ACHN (cell line): ENCODE measurements at regions not wholly inside any gene's neighbourhood (a gene's known extent, or its start where the extent isn't known, plus 50 kb on each side); places are given as distances from the start of the nearest gene placed in this dataset.

Experiments used
- DNase-seq: peaks from one replicate; pipeline ENCODE4 v3.0.0-alpha.2; 2015
- in situ Hi-C: cut with HindIII; loops from 2 replicates; pipeline ENCODE4 v1.10.0; 2017; ENCODE audit warnings: low sequenced_read_pairs, low pct_ligation_motif_present, low pct_unique_long_range_greater_than_20kb

DNA sequence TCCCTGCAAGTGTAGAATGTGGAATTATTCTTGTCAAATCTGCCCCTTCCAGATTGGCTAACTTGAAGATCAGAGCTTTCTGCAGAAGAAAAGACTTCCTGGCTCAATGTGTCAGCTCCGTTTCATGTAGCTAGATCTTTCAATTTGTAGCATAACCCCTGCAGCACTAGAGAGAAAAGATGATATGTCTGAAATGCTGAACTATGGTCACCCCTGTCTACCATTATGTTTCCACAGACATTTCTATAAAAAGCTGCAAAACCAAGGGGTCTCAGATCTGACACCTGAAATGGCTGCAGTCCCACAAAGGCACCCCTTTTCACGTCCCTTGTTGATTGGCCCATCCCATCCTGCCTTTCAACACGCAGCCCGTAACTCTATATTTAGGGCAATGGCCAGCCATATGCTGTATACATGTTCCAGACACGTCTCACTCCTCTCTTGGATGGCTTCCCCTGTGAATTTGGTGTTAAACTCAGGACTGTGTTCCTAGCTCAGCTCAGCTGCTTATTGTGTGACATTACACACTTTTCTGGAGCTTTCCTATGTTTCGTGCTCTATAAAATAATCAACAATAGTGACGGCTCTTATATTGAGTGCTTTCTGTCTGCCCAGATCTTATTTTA lies 648.6 kb upstream of the CELF2 start:
- DNase-seq: no peak
- in situ Hi-C loops: no loop called here

DNA sequence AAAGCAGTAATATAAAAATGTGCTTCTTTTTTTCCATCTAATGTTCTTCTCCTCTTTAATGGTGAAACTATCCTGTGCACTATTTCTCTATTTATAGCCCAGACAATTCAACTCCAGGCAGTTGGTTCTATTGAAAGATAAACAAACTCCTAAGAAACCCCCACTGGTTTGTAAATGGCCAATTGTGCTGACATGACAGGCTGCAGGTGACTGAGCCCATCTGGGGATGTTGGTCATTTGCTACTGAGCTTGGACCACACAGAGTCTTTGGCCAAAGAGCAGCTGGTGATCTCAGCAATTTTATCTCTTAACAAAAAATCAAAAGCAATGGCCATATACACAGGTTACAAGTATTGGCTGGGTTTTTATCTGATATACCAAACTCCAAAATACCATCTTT lies 631.8 kb upstream of the CELF2 start:
- no peak for DNase-seq
- in situ Hi-C loops: no loop called here

DNA sequence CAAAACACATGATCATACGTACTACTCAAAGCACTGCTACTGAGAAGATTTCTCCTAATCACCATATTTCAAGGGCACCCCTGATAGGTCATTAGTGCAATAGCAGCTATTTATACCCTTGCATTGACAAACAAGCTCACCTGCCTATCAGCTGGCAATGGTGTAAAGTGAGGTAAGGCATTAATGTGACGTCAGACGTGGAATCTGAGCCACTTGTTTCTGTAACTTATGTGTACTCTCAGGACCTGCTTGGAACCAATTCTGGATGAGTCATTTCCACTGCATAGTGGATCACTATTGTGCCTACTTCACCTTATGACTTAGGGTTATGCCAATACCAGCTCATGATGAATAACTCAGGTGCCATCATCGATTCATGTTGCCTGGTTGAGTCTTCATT lies 628.5 kb upstream of the CELF2 start:
- in situ Hi-C loops: no loop called here
- DNase-seq: no peak

- DNase-seq: no peak
- in situ Hi-C loops: no loop called here
These were observed 625.2 kb upstream of the CELF2 start for GRCh38 chr10:10392511-10392910.

DNA sequence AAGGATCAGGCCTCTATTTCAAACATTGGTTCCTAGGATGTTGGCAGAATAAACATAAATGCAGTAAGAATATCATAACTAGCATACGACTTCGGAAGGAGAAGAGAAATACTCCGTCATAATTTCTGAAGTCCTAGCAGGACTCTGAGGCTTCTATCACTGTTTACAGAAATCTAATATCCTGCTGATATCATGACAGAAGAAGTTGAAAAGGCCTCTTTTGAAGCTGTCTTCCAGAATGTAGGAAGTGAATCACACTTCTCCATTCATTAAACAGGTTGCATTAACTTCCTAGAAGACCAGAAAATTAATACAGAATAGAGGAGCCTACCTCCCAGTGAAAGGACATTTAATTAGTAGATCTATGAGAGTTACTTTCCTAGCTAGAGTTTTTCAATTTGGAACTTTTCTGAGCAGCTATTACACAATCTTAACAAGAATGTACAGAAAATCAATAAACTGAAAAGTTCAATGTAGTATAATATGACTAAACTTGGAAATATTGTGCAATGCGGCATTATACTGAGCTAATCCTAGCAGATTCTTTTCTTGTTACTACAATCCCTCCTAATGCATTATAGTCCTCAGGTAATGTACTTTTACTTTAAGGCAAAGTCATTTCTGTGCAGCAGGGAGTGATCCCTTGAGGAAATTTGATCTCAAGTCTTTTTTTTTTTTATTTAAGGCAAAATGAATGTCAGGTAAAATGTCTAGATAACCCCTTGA lies 622.6 kb upstream of the CELF2 start:
- in situ Hi-C loops: no loop called here
- no peak for DNase-seq

DNA sequence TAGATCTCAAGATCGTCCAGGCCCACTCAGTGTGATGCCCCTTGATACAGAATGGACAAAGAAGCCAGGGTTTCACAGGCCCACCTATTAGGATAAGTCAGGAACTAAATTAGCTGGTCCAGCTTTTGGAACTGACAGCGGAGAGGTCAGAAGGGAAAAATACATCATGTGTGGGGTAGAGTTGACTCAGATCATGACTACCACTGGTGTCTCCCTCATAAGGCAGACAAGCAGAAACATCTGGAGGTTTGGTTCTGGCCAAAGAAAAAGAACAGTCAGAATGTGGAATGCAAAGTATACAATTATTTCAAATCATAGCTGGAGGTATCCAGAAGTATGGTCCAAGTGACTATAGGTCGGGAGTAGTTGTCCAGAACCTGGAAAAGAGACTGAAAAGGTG lies 621.1 kb upstream of the CELF2 start:
- in situ Hi-C loops: no loop called here
- DNase-seq: no peak

GRCh38 chr10:10397906-10398305 lies 619.8 kb upstream of the CELF2 start:
- no peak for DNase-seq
- in situ Hi-C loops: no loop called here

DNA sequence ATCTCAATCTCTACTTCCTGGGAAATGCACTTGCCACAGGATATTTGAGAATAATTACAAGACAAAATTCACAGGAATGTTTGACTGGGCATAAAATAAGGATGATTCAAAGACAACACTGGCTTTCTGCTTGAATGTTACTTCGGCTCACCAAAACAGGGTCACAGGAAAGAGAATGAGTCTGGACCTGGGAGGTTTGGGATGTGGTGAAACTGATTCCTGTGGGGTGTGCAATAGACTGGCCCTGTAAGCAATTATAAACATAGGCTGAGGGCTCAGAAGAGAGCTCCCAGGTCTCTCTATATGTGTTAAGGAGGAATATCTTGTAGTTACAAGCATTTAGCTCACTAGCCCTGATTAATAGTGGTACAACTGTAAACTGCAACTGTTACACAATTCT lies 613.9 kb upstream of the CELF2 start:
- no peak for DNase-seq
- in situ Hi-C loops: no loop called here

GRCh38 chr10:10417671-10418070 lies 600.0 kb upstream of the CELF2 start:
- DNase-seq: no peak
- in situ Hi-C loops: no loop called here

- in situ Hi-C loops: no loop called here
- DNase-seq: no peak
These were observed 599.3 kb upstream of the CELF2 start for GRCh38 chr10:10418387-10418786.

GRCh38 chr10:10421071-10421470 lies 596.6 kb upstream of the CELF2 start:
- DNase-seq: no peak

DNA sequence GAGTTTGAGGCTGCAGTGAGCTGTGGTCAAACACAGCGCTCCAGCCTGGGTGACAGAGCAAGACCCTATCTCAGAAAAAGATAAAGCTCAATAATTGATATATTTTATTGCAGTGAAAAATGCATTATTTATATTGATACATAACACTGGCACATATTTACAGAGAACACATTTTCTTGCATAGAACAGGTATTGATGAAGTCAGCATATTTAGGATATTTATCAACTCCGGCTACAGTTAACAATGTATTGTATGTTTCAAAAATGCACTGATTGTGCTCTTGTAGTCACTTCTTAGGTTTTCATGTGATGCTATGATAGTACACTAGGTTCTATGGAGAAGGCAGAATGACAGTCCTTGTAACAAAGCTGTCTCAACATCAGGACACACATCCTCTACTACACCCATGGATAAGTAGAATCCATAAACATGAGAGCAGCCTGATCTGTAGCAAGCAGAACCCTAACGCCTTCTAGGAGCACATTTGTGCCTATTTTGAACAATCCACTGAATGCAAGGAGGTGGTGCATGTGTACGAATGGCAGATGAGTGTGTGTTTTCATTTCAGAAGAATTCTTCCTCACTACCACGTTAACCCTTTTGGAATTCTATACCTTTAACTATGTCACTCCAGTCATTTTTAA lies 586.1 kb upstream of the CELF2 start:
- DNase-seq: no peak
- in situ Hi-C loops: no loop called here

More at GRCh38 chr10:10421071-10421470, 596.6 kb upstream of the CELF2 start:
- in situ Hi-C loops: no loop called here

- in situ Hi-C loops: no loop called here
- no peak for DNase-seq
These were observed 585.2 kb upstream of the CELF2 start for GRCh38 chr10:10432296-10433035.

GRCh38 chr10:10434312-10434711 lies 583.4 kb upstream of the CELF2 start:
- in situ Hi-C loops: no loop called here
- DNase-seq: no peak

DNA sequence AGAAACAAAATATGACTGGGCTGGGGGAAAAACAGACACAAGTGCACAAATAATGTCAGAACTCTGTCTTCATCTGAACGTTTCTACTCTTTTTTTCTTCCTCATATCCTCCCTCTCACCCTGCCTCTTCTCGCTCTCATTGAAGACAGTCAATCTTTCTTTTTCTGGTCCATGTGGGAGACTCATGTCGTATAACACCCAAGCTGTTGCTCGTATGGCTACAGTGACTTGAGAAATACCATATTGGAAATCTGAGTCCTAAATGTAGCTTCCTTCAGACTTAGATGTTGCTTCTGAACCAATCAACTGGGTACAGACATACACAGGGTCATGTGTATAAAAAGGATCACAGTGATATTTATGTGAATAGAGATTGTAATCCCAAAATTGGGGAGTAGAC lies 579.8 kb upstream of the CELF2 start:
- no peak for DNase-seq

DNA sequence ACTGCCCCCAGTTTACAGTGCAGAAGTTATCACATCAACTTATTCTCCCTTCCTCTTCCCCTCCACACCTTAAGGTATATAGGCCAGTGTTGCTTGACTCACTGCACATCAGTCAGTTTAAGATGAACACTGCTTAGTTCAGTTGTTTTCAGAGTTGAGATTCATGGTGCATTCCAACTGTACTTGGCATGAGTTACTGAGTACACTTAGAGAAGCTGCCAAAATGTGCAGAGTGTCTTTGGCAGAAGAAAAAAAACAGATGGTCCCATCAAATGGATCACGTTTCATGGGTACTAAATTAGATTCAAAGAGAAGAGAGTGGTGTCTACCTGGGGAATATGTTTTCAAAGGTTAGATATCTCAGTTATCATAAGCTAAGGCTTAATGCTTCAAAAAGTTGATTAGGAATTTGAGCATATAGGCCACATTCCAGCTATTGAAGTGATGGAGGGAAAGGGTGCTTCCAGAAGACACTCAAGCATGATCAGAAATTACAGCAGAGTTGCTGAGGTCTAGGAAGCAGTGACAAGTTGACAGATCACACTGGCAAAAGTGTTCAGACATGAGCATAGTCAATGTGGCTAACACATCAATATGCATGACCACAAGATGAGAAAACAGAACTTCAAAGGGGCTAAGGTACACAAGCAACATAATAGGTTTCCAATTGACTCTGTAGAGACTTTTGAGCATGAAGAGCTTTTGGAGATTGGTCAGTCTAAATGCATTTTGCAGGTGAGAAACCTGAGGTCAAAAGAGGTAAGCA lies 579.2 kb upstream of the CELF2 start:
- DNase-seq: no peak
- in situ Hi-C loops: no loop called here

More for the DNA sequence above, 579.8 kb upstream of the CELF2 start:
- in situ Hi-C loops: no loop called here

- no peak for DNase-seq
- in situ Hi-C loops: no loop called here
These were observed 560.8 kb upstream of the CELF2 start for GRCh38 chr10:10456856-10457255.

- in situ Hi-C loops: no loop called here
These were observed 557.2 kb upstream of the CELF2 start for GRCh38 chr10:10460451-10460850.

More at GRCh38 chr10:10460451-10460850, 557.2 kb upstream of the CELF2 start:
- no peak for DNase-seq
